Uterus (tissue), 2 donors: ENCODE measurements at regions not wholly inside any gene's neighbourhood (a gene's known extent, or its start where the extent isn't known, plus 50 kb on each side); places are given as distances from the start of the nearest gene placed in this dataset.

Experiments used
- CTCF ChIP-seq, 4 experiments: fragments of 200-600 bp in 2 of 4; fragments of 450-650 bp in 2 of 4; sonication (generic) in 2 of 4; IDR thresholded peaks; one replicate each; pipeline ENCODE4 v1.5.1; 2016 to 2019; ENCODE audit warnings: antibody characterized with exemption in 4 of 4, mild to moderate bottlenecking in 2 of 4, moderate library complexity in 1 of 4
- POLR2A ChIP-seq, 2 donors: fragments of 450-650 bp; IDR thresholded peaks; one replicate each; pipeline ENCODE4 v1.6.1; 2016; ENCODE audit warnings: antibody characterized with exemption in 2 of 2, mild to moderate bottlenecking in 1 of 2, moderate library complexity in 1 of 2

GRCh38 chr16:73504591-73505575 is 457.0 kb upstream of the ZFHX3 start:
- TF ChIP-seq POLR2A (IDR thresholded peaks at IDR 0.05): no peak
- TF ChIP-seq CTCF (IDR thresholded peaks at IDR 0.05): no peak
